Tibial nerve (tissue), 4 donors: ENCODE measurements at regions not wholly inside any gene's neighbourhood (a gene's known extent, or its start where the extent isn't known, plus 50 kb on each side); places are given as distances from the start of the nearest gene placed in this dataset.

Source experiments
- DNase-seq, 2 donors: peaks; one replicate each; pipeline ENCODE4 v3.0.0-alpha.2; 2019; ENCODE audit warnings: low spot score in 2 of 2
- H3K27ac ChIP-seq, 4 donors: fragments of 200-600 bp; sonication (generic) in 3 of 4; one replicate each; pipeline ENCODE4 v1.5.1; 2017 to 2019; ENCODE audit warnings: mild to moderate bottlenecking in 1 of 4
- H3K27me3 ChIP-seq, 2 donors: fragments of 200-600 bp; sonication (generic) in 1 of 2; one replicate each; pipeline versions ENCODE4 v1.5.1 to v1.6.0; 2017 to 2019
- H3K36me3 ChIP-seq, 3 donors: fragments of 200-600 bp; sonication (generic); one replicate each; pipeline ENCODE4 v1.5.1; 2018 to 2019
- H3K4me1 ChIP-seq, 4 donors: fragments of 200-600 bp; sonication (generic) in 3 of 4; one replicate each; pipeline ENCODE4 v1.5.1; 2017 to 2019
- H3K4me3 ChIP-seq, 4 donors: fragments of 200-600 bp; sonication (generic) in 3 of 4; one replicate each; pipeline ENCODE4 v1.5.1; 2017 to 2019; ENCODE audit warnings: mild to moderate bottlenecking in 1 of 4, moderate library complexity in 1 of 4
- H3K9me3 ChIP-seq, 4 donors: fragments of 200-600 bp; sonication (generic) in 3 of 4; one replicate each; pipeline ENCODE4 v1.5.1; 2017 to 2019
- EP300 ChIP-seq, 2 donors: sonication (generic); formaldehyde crosslinking; IDR thresholded peaks; one replicate each; pipeline ENCODE4 v1.6.1; 2017; ENCODE audit warnings: antibody characterized with exemption in 2 of 2, mild to moderate bottlenecking in 1 of 2
- POLR2A ChIP-seq, 2 donors: fragments of 450-650 bp; IDR thresholded peaks; one replicate each; pipeline ENCODE4 v1.6.1; 2017; ENCODE audit warnings: antibody characterized with exemption in 2 of 2, mild to moderate bottlenecking in 2 of 2, moderate library complexity in 2 of 2
- WGBS, 2 donors: methylation state at CpG; one replicate each; pipeline ENCODE4 v1.1.5; 2018; 5-methylcytosine and 5-hydroxymethylcytosine counted together
- TF ChIP-seq, protein P1 (sequence below), 5 experiments: fragments of 200-600 bp in 3 of 5; fragments of 450-650 bp in 2 of 5; sonication (generic) in 3 of 5; IDR thresholded peaks; one replicate each; pipeline ENCODE4 v1.5.1; 2016 to 2019; ENCODE audit warnings: antibody characterized with exemption in 5 of 5, mild to moderate bottlenecking in 3 of 5, moderate library complexity in 2 of 5

- Histone ChIP-seq H3K9me3 (peaks cover 0 to 9% (median 0%) of the 10 kb centered on the region in 4 donors), H3K4me1 (peaks cover 0 to 24% (median 0%) of the 10 kb centered on the region in 4 donors), H3K4me3 (no peak overlapping the region), H3K27me3 (no peaks in the 10 kb centered on the region), H3K27ac (no peak overlapping the region), H3K36me3 (no peaks in the 10 kb centered on the region)
- no peak for TF ChIP-seq POLR2A (IDR thresholded peaks at IDR 0.05)
- no peak for TF ChIP-seq EP300 (IDR thresholded peaks at IDR 0.05)
- TF ChIP-seq, protein P1, sequence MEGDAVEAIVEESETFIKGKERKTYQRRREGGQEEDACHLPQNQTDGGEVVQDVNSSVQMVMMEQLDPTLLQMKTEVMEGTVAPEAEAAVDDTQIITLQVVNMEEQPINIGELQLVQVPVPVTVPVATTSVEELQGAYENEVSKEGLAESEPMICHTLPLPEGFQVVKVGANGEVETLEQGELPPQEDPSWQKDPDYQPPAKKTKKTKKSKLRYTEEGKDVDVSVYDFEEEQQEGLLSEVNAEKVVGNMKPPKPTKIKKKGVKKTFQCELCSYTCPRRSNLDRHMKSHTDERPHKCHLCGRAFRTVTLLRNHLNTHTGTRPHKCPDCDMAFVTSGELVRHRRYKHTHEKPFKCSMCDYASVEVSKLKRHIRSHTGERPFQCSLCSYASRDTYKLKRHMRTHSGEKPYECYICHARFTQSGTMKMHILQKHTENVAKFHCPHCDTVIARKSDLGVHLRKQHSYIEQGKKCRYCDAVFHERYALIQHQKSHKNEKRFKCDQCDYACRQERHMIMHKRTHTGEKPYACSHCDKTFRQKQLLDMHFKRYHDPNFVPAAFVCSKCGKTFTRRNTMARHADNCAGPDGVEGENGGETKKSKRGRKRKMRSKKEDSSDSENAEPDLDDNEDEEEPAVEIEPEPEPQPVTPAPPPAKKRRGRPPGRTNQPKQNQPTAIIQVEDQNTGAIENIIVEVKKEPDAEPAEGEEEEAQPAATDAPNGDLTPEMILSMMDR (IDR thresholded peaks at IDR 0.05), result no peak
- 85 to 92% methylated on average over 3 of the region's 3 CpGs for WGBS, 2 donors
- DNase-seq, result no peak
Observed at GRCh38 chr2:38497670-38498037, 105.1 kb downstream of the HNRNPLL start.

DNA sequence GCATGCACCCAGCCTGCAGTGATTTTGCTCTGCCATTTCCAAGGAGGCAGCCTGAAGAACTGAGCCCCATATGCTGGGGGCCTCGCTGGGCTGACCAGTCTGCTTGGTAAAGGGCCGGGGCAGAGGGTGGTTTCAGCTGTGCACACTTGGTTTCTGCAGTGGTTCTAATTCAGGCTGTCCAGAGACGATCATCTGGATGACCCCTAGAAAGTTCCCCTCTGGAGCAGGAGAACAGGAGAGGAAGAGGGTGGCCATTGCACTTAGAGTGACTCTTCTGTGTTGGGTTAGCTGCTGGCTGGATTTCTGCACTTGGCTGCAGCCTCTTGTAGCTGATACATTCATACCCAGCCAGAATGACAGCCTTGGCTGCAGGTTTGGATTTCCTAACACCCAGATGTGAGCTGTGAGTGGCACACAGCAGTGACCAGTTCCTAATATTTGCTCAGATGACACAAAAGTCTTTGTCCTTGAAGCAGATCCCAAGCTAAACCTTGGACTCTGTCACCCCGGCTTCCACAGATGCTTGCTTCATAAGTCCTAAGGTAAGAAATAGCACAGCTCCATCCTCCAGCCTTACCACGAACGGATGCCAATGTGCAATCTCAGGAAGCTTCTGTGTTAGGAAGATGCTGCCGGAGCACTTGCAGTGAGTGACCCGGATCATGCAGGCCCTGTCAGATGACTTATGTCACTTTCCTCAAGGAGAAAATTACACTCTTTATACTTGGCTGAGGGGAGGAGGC is 105.6 kb downstream of the HNRNPLL start:
- 71 to 78% methylated on average over 6 to 8 of the region's 8 CpGs for WGBS, 2 donors

DNA sequence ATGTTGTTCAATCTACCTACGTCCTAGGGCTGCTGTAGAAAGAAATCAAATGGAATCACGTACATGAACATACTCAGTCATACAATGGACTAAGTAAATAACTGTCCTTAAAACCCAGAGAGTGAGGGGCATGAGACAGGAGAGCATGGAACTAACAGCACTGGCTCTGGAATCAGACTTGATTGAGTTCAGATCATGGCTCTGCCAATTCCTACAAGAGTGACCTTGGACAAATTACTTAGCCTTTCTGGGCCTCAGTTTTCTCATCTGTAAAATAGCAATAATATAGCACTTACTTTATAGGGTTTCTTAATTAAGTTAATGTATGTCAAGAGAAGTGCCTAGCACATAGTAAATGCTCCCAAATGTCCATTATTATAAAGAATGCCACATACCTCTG is 106.8 kb downstream of the HNRNPLL start:
- Histone ChIP-seq H3K27me3 (no peaks in the 10 kb centered on the region), H3K27ac (no peak overlapping the region), H3K9me3 (no peaks in the 10 kb centered on the region), H3K4me1 (peaks cover 0 to 24% (median 0%) of the 10 kb centered on the region in 4 donors), H3K36me3 (no peaks in the 10 kb centered on the region), H3K4me3 (no peak overlapping the region)
- TF ChIP-seq POLR2A (IDR thresholded peaks at IDR 0.05), result no peak
- no peak for TF ChIP-seq EP300 (IDR thresholded peaks at IDR 0.05)
- TF ChIP-seq, protein P1 (IDR thresholded peaks at IDR 0.05), result no peak
- WGBS, 2 donors, result 88 to 91% methylated on average over 2 of the region's 2 CpGs
- no peak for DNase-seq

More for the DNA sequence above, 105.6 kb downstream of the HNRNPLL start:
- TF ChIP-seq EP300 (IDR thresholded peaks at IDR 0.05), result peak in 1 of 2 donors; percentile 19
- TF ChIP-seq, protein P1 (IDR thresholded peaks at IDR 0.05), result no peak
- no peak for TF ChIP-seq POLR2A (IDR thresholded peaks at IDR 0.05)
- Histone ChIP-seq H3K27me3 (no peaks in the 10 kb centered on the region), H3K36me3 (no peaks in the 10 kb centered on the region), H3K4me3 (no peak overlapping the region), H3K9me3 (peaks cover 0 to 3% (median 0%) of the 10 kb centered on the region in 4 donors), H3K27ac (no peak overlapping the region), H3K4me1 (peaks cover 0 to 24% (median 0%) of the 10 kb centered on the region in 4 donors)
- peak; percentile 26 to 52 for DNase-seq

DNA sequence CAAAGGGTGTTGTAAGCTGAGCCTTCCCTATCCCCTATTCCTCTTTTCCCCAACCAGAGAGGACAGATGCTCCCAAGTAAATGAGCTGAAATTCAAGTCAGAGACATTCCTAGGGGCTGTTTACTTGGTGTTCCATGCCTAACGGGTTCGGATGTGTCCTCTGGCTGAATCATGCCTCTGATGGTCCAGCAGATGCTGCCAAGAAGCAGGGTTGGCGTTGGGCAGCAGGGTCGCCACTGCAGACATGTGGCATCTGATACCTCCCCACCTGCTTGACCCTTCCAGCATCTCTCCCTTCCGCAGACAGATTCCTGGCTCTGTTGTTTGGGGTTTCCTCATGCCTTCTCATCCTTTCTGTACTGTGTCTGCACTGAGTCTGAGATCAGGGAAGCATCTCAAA is 108.3 kb downstream of the HNRNPLL start:
- H3K4me1 ChIP-seq, result peaks cover 0 to 10% (median 0%) of the 10 kb centered on the region in 4 donors
- WGBS, 2 donors, result 67 to 70% methylated on average over 5 of the region's 5 CpGs
- H3K36me3 ChIP-seq, result no peaks in the 10 kb centered on the region
- no peak overlapping the region for H3K27ac ChIP-seq
- H3K27me3 ChIP-seq, result no peaks in the 10 kb centered on the region
- H3K4me3 ChIP-seq, result no peak overlapping the region
- no peak for DNase-seq
- H3K9me3 ChIP-seq, result no peaks in the 10 kb centered on the region
- TF ChIP-seq EP300 (IDR thresholded peaks at IDR 0.05) (no peak), POLR2A (IDR thresholded peaks at IDR 0.05) (no peak)

GRCh38 chr2:38492042-38492615 is 110.6 kb downstream of the HNRNPLL start:
- no peak for DNase-seq
- TF ChIP-seq, protein P1 (IDR thresholded peaks at IDR 0.05), result no peak
- no peak for TF ChIP-seq POLR2A (IDR thresholded peaks at IDR 0.05)
- no peak for TF ChIP-seq EP300 (IDR thresholded peaks at IDR 0.05)

More at GRCh38 chr2:38492042-38492615, 110.6 kb downstream of the HNRNPLL start:
- Histone ChIP-seq H3K27ac (no peak overlapping the region), H3K4me1 (peaks cover 0 to 5% (median 0%) of the 10 kb centered on the region in 4 donors), H3K27me3 (no peaks in the 10 kb centered on the region), H3K9me3 (no peaks in the 10 kb centered on the region), H3K36me3 (no peaks in the 10 kb centered on the region), H3K4me3 (no peak overlapping the region)
- 88 to 94% methylated on average over 3 of the region's 3 CpGs for WGBS, 2 donors
